ENCODE measurements at regions not wholly inside any gene's neighbourhood (a gene's known extent, or its start where the extent isn't known, plus 50 kb on each side); places are given as distances from the start of the nearest gene placed in this dataset.

- H2AFZ ChIP-seq (ENCODE audit: low read depth, low read length, poor library complexity, severe bottlenecking) = no peak overlapping the region
- intact Hi-C loops (cut with micrococcal nuclease) = no loop called here
- no peak overlapping the region for H3K27ac ChIP-seq (ENCODE audit: low read depth, low read length)
Measured at GRCh38 chr10:53233749-53234148, 461.2 kb upstream of the MBL2 start.

More at GRCh38 chr10:53233749-53234148, 461.2 kb upstream of the MBL2 start:
- no peaks in the 10 kb centered on the region for H3K9me2 ChIP-seq (ENCODE audit: insufficient read depth)
- ChIA-PET CTCF (no interaction called here), RAD21 (ENCODE audit: low non-redundant PET in 1 of 2, low total read pairs in 2 of 2, uncharacterized antibody in 2 of 2, unreplicated experiment in 2 of 2) (no interaction called here), POLR2A (no interaction called here)
- H3K36me3 ChIP-seq (ENCODE audit: control insufficient read depth in 1 of 2, insufficient read depth in 2 of 2, low read length in 2 of 2) = no peaks in the 10 kb centered on the region
- H3K4me3 ChIP-seq (replicated peaks in 1 of 2; ENCODE audit: low read depth in 1 of 2, low read length in 2 of 2) = no peak overlapping the region
- TF ChIP-seq CTCF (IDR thresholded peaks at IDR 0.05 in 2 of 3, conservative IDR thresholded peaks at IDR 0.05 in 1 of 3; ENCODE audit: borderline replicate concordance in 1 of 3, insufficient read depth in 1 of 3, low read depth in 2 of 3, low read length in 2 of 3) (no peak), ZFX (IDR thresholded peaks at IDR 0.05) (no peak), ELF1 (IDR thresholded peaks at IDR 0.05; ENCODE audit: borderline replicate concordance, low read depth) (no peak), ZNF274 (IDR thresholded peaks at IDR 0.05; ENCODE audit: low read depth, low read length) (no peak), REST (IDR thresholded peaks at IDR 0.05; ENCODE audit: low read depth) (no peak), EZH2 (IDR thresholded peaks at IDR 0.05) (no peak), POLR2A (IDR thresholded peaks at IDR 0.05; ENCODE audit: borderline replicate concordance, extremely low read depth, insufficient read depth, insufficient read length) (no peak), YY1 (IDR thresholded peaks at IDR 0.05; ENCODE audit: extremely low read depth, insufficient replicate concordance, low read depth, low read length) (no peak), CEBPB (IDR thresholded peaks at IDR 0.05; ENCODE audit: low read depth) (no peak), MAX (IDR thresholded peaks at IDR 0.05) (no peak), RAD21 (IDR thresholded peaks at IDR 0.05; ENCODE audit: low read depth) (no peak), POLR2AphosphoS5 (IDR thresholded peaks at IDR 0.05; ENCODE audit: low read depth, low read length) (no peak), ATF3 (IDR thresholded peaks at IDR 0.05) (no peak)
- TF ChIP-seq, protein P1, sequence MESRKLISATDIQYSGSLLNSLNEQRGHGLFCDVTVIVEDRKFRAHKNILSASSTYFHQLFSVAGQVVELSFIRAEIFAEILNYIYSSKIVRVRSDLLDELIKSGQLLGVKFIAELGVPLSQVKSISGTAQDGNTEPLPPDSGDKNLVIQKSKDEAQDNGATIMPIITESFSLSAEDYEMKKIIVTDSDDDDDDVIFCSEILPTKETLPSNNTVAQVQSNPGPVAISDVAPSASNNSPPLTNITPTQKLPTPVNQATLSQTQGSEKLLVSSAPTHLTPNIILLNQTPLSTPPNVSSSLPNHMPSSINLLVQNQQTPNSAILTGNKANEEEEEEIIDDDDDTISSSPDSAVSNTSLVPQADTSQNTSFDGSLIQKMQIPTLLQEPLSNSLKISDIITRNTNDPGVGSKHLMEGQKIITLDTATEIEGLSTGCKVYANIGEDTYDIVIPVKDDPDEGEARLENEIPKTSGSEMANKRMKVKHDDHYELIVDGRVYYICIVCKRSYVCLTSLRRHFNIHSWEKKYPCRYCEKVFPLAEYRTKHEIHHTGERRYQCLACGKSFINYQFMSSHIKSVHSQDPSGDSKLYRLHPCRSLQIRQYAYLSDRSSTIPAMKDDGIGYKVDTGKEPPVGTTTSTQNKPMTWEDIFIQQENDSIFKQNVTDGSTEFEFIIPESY (IDR thresholded peaks at IDR 0.05; ENCODE audit: extremely low read depth, insufficient replicate concordance, low read length) = no peak
- no peaks in the 10 kb centered on the region for H4K20me1 ChIP-seq (ENCODE audit: insufficient read depth)
- H3K9me3 ChIP-seq (ENCODE audit: control insufficient read depth in 1 of 2, insufficient read depth in 1 of 2, low read depth in 1 of 2, low read length in 2 of 2) = peaks cover 13 to 20% of the 10 kb centered on the region in 2 experiments; a peak in 2 of 4 replicates
- no peaks in the 10 kb centered on the region for H3K27me3 ChIP-seq (ENCODE audit: insufficient read depth, low read length)
- H3K4me2 ChIP-seq (ENCODE audit: low read length) = no peak overlapping the region
- H3K79me2 ChIP-seq (ENCODE audit: insufficient read depth, low read length) = no peaks in the 10 kb centered on the region
- no TSS peak for BruUV-seq (replicated peaks)
- H3K9ac ChIP-seq (ENCODE audit: low read length) = no peak overlapping the region
- ATAC-seq (no peak), DNase-seq (ENCODE audit: low read depth, low spot score) (no peak)
- no peaks in the 10 kb centered on the region for H3K4me1 ChIP-seq (ENCODE audit: control insufficient read depth in 1 of 2, insufficient read depth in 2 of 2, low read length in 2 of 2)
